GM18502 (cell line): ENCODE measurements at regions not wholly inside any gene's neighbourhood (a gene's known extent, or its start where the extent isn't known, plus 50 kb on each side); places are given as distances from the start of the nearest gene placed in this dataset.
"Not testable (repeated sequence)": the region's sequence is repeated elsewhere in the genome, so short reads cannot be mapped to it uniquely, and the experiment has no call there.

Source experiments
- ATAC-seq: cut with Tn5 transposase; IDR thresholded peaks from one replicate; pipeline ENCODE4 v1.9.1; 2021; ENCODE audit warnings: mild to moderate bottlenecking; ENCODE audit not compliant: unreplicated experiment, poor library complexity

GRCh38 chrX:80508083-80508482 lies 87.8 kb downstream of the TENT5D start:
- not testable (repeated sequence) for ATAC-seq

DNA sequence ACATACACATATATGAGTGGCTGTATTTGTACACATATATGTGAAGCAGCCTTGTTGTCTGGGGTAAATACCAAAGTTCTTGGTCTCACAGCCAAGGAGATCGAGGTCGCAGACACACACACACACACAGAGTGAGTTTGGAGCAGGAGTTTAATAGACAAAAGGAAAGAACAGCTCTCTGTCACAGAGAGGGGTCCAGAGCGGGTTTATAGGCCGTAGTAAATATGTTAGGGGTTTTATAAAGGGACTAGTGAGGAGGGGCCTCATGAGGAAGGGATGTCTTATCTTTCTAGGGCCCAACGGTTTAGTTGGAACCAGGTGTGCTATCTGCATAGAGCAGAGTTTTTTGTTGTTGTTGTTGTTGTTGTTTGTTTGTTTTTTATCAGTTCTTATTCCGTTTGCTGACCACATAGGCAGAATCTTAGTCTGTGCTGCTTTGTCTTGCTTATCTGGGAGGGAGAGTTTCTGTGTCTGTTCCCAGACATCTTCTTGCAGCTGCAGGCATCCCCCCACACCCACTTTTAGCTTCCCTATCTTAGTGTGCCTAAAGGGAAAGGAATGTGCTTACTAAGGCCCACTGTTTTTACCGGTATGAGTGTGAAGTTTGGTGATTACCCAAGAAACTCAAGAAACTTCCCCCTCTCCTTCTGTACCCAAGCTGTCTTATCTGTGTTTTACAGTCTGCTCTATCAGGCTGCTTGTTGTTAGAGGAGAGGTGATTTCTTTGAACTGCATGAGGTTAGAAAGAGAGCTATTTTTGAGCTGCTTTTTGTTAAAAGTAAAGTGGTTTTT lies 91.9 kb downstream of the TENT5D start:
- no peak for ATAC-seq

- no peak for ATAC-seq
Measured at GRCh38 chrX:80512924-80513323, 92.7 kb downstream of the TENT5D start.

DNA sequence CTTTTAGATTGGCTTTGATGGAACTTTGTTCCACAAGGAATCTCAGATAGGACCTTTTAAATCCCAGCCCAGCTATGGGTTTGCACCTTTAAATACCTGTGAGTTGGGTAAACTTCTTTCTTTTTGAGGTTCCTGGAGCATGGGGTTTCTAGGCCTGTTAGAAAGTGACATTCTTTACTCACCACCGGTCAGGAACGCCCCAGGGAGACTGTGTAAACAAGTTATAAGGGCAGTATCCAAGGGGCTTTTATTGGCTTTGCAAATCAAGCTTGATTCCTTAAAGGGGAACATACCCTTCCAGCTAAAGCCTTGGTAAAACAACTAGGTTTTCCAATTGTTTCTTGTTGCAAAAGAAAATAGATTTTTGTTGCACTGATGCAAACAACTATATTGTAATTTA lies 93.4 kb downstream of the TENT5D start:
- no peak for ATAC-seq

DNA sequence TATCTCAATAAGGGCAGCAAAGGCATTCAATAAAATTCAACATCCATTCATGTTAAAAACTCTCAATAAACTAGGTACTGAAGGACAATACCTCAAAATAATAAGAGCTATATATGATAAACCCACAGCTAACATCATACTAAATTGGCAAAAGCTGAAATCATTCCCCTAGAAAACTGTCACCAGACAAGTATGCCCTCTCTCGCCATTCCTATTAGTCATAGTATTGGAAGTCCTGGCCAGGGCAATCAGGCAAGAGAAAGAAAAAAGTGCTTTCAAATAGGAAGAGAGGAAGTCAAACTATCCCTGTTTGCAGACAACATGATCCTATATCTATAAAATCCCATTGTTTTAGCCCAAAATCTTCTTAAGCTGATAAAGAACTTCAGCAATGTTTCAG lies 116.8 kb downstream of the TENT5D start:
- no peak for ATAC-seq

DNA sequence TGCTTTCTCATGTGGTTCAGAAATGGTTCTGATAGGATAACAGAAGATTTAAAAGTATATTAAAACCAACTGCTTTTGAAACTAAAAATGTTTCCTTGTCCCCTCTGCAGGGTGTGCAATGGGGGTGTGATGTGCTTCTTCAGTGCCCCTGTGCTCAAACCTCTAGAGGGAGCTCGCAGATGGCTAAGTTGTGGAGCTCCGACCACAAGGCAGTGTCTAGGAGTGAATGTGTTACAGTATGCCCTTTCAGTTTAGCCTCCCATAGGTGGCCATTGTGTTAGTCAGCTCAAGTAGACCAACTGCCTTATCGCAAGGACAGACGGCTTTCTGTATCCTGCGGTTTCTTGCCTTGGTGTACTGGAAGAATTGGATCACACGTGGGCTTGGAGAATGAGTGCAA lies 130.5 kb downstream of the TENT5D start:
- ATAC-seq, result peak; percentile 73

- ATAC-seq, result no peak
Measured at GRCh38 chrX:80556148-80556547, 135.9 kb downstream of the TENT5D start.

GRCh38 chrX:80572636-80573035 lies 152.4 kb downstream of the TENT5D start:
- no peak for ATAC-seq

- no peak for ATAC-seq
Measured at GRCh38 chrX:80573275-80573674, 153.0 kb downstream of the TENT5D start.

GRCh38 chrX:80574486-80575086 lies 154.3 kb downstream of the TENT5D start:
- ATAC-seq, result not testable (repeated sequence)

DNA sequence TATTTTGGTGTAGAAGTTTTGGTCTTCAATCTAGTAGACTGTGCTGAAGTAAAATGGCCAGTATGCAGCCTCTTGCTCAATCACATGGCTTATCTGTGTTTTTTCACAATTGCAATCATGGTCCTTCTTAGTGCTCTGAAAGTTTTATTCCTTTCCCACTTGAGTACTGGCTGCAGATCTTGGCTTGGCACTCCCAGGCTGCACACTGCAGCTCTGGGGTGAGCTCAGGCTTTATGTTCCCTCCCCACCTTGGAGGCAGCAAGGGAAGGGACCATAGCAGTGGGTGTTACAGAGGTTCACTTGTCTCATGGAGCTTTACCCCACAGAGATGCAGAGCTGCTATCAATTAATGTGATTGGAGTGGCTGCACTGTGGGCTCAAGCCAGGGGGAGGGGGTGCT lies 156.0 kb downstream of the TENT5D start:
- ATAC-seq, result no peak

GRCh38 chrX:80576806-80577533 lies 156.7 kb downstream of the TENT5D start:
- no peak for ATAC-seq

DNA sequence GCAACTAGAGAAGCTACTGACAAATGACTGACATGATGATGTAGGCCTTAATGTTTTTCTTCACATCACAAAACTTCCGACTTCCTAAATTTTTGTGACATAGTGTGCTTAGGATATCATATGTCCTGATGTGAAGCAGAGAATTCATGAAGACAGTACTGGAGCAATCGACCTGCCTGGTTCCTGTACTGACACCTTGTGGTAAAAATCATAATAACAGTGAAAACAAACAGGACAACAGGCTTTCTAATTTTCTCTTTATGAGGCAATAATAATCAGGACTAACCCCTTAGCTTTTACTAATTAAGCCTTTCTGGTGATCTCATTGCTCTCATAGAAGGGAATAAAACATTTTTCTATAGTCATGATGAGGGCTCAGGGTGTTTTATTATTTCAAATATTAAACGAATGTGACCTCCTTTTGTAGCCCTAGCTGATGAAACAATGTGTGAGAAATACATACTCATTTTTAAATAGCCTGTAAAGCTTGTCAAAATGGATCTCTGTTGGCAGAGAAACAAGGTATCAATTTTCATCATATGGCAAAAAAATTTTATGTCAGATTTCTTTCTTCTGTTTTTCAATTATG lies 158.4 kb downstream of the TENT5D start:
- ATAC-seq, result peak; percentile 69

GRCh38 chrX:80590992-80591391 lies 170.7 kb downstream of the TENT5D start:
- ATAC-seq, result not testable (repeated sequence)

- ATAC-seq, result no peak
Measured at GRCh38 chrX:80602036-80602860, 182.0 kb downstream of the TENT5D start.
